Hypothalamus (tissue), 51 donors: ENCODE measurements at regions not wholly inside any gene's neighbourhood (a gene's known extent, or its start where the extent isn't known, plus 50 kb on each side); places are given as distances from the start of the nearest gene placed in this dataset.
"Not testable (repeated sequence)": the region's sequence is repeated elsewhere in the genome, so short reads cannot be mapped to it uniquely, and the experiment has no call there.

Experiments
- DNase-seq, 51 donors: peaks; one replicate each; lab custom pipeline; 2025; lab: John Stamatoyannopoulos, UW

DNA sequence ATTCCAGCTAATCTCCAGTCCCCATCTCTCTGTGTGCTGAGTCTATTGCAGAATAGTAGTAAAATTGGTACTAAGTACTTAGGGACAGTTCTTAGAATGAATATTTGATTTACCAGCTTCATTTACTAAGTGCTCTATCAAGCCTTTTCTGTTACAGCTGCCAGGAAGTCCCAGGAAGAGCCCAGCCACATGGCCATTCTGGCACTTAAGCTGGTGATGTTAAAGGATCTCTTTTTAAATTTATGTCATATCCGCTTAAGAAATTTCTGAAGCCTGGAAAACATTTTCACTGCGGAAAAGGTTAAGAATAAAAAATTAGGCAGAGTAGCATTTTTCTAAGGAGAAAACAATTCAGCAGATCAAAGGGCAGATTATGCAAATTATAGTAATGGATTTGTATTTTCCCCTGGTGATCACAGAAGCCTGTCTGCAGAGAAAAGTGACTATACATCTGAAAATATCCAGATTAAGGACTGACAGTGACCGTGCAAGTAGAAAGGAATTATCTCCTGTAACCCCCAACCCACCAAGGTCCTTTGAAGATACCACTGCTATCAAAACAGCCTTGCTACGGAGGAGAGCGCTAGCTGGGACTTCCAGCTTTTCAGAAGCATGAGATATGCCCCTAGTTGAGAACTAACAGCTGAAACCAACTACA, 260.8 kb downstream of the SH3BP4 start:
- DNase-seq = no peak

DNA sequence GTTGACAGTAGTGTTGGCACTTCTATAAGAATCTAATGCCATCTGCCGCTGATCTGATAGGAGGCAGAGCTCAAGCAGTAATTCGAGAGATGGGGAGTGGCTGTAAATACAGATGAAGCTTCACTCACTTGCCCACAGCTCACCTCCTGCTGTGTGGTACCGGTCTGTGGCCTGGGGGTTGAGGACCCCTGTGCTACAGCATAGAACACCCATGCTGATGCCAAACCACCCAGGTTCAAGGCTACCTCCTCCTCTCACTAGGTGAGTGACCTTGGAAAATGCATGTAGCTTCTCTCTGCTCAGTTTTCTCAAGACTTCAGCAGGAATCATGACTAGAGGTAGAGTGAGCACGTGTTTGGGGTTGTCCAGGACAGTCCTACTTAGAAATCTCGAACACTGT, 263.4 kb downstream of the SH3BP4 start:
- DNase-seq = no peak

GRCh38 chr2:235216901-235217300, 265.1 kb downstream of the SH3BP4 start:
- no peak for DNase-seq

GRCh38 chr2:235217846-235218245, 266.0 kb downstream of the SH3BP4 start:
- no peak for DNase-seq

GRCh38 chr2:235218486-235218907, 266.7 kb downstream of the SH3BP4 start:
- DNase-seq = no peak

DNA sequence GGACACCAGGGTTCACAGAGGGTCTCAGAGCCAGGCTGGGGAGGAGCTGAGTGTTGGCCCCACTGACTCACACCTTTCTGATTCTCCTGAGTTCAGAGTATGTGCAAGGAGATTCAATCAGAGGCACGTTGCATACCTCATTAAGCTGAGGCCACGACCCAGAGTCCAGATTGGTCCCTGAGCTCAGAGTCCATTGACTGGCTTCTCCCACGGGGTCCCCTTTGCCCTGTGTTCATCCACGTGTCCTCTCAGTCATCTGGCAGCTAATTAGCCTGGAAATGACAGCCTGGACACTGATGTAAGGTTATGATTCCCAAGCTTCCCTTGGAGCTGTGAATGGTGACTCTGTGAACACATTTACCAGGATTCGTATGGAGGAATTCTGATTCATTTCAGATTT, 267.2 kb downstream of the SH3BP4 start:
- DNase-seq = no peak

DNA sequence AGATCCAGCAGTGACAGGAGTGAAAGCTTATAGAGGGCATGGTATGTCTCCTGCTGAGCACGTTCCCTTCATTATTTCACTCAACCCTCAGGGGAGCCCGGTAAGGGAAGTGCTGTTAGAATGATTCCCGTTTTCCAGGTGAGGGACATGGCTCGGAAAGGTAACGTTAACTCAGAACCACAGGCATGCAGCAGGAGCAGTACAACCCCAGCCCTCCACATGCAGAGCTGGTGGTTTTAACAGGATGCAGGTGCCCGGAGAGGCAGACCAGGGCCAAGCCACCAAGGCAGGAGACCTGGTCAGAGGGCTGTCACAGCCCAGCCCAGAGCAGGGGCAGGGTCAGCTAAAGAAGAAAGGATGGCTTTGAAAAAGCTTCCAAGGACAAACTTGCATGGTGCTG, 268.5 kb downstream of the SH3BP4 start:
- no peak for DNase-seq

DNA sequence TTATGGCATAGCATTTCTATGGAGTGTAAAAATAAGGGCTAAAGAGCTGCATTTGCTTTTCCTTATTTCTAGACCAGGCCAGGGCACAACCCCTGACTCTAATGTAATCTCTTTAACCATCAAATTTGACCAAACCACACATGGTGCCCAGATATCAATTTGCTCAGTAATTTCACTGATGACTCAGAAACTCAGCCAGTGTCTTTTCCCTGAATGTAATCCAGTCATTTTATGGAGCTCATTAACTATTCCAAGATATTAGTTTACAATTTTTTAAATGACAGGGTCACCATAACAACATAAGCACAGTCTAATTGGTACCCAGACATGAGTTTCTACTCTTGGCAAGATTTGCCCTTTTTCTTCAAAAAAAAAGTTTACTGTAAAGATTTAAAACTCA, 270.8 kb upstream of the AGAP1 start:
- no peak for DNase-seq

DNA sequence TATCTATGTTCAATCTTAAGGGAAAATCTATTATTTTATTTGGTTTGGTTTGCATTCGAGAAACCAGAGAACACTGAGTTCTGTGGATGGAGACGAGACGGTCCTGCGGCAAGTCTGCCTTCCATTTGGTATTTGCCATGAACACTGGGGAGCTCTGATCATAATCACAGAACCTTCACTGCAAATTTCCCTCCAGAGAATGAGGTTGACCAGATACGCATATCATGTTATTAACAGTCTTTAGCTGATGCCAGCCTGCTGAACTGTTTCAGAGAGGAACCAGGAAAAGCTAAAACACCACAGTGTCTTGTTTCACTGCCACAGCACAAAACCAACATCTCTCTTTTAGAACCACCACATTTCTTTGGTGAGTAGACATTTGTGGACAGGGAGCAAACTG, 269.4 kb upstream of the AGAP1 start:
- DNase-seq = no peak

- DNase-seq = no peak
Observed at GRCh38 chr2:235225261-235225660, 268.6 kb upstream of the AGAP1 start.

DNA sequence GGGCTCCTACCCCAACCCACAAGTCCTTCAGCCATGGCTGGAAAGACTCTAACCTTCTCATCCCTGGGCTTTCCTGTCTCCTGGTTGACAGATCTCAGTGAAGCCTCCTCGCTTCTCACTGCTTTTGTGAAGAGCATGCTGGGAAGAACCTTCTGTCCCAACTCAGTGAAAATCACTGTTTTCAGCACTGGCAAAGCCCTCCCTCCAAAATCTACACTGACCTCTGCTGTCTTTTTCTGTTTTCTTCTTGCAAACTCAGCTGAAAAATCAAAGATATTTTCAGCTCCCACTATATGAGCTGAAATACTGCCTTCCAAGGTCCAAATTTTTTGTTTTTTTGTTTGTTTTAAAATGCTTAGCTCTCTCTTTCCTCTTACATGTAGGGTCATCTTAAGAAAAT, 266.3 kb upstream of the AGAP1 start:
- no peak for DNase-seq

DNA sequence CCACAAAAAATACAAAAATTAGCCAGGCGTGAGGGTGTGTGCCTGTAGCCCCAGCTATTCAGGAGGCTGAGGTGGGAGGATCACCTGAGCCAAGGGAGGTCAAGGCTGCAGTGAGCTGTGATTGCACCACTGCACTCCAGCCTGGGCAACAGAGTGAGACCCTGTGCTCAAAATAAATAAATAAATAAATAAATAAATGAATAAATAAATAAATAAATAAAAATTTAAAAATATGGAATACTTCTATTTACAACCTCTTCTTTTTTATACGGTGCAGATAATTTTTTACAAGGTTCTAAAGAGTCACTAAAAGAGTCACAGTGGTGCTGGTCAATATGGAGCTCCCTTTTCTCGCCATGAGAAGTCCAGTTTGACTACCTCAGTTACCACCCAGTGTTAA, 265.4 kb upstream of the AGAP1 start:
- not testable (repeated sequence) for DNase-seq

GRCh38 chr2:235229236-235229635, 264.6 kb upstream of the AGAP1 start:
- DNase-seq = no peak

- DNase-seq = no peak
Observed at GRCh38 chr2:235230821-235231601, 262.8 kb upstream of the AGAP1 start.

DNA sequence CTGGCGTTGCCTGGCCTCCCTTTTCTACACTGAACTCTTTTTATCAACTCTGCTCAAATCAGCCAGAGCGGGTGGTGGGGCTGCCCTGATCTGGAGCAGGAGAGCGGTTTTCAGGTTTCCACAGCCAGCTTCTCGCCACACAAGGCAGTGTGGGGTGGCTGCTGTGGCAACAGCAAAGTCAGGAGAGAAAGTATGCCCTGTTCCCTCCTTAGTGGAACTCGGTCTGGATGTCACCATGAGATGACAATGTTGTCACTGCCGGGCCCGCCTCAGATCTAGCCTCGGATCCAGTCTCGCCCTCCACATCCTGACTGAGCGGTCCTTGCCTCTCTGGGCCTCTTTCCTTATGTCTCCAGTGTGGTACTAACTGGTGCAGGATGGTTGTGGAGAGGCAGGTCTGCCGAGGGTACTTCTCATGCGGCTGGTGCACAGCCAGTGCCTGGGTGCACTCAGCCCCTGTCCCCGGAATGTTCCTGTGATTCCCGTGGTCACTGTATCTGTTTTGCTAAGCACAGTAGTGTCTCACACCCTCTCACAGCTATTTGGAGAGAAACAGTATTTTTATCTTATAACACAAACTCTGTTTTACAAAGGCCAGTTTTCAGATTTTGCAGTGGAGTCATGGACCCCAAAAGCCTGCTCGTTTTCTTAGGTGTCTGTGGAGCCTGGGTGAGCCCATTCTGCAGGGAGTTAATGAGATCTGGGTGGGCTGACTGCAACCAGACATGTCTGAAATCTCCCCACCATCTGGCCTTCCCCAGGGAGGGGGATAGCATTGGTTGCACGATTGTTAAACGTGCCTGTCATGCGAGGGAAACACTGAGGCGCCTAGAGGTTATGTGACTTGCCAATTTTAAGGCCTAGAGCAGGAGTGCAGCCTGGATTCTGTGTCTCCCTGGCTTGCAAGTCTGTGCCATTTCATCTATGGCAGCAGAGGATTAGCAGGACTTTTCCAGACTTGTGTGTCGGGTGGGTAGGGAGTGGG, 261.1 kb upstream of the AGAP1 start:
- no peak for DNase-seq

GRCh38 chr2:235234736-235235135, 259.1 kb upstream of the AGAP1 start:
- DNase-seq = peak in 1 of 51 donors; percentile 3

DNA sequence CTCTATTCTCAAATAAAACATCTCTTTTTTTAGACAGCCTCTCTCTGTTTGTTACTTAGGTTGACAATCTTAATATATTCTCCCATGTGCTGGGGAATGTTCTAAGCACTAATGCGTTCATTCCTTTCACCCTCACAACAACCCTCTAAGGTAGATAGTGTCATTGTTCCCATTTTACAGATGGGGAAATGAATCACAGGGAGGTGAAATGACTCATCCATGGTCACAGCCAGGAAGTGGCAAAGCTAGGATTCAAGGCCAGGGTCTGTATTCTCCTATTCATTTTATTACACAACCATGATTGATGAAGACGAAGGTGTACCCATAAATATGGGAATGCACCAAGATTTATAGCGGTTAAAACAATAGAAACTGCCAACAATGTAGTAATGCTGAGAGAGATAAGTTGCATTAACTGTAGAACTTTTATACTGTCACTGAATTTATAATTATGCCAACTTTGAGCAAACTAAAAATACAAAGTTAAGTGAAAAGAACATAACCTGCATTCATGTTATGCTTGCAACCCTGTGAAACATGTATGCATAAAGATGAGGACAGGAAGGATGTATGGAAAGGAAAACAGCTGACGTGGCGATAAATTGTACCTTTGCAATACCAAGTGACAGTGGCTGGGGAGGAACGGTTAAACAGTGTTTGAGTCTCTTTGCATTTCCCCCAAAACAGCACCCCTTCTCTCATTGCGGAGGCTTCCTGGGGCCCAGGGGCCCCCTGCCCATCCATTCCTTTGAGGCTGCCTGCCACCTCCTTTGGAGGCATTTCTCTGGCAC, 257.7 kb upstream of the AGAP1 start:
- DNase-seq = no peak

DNA sequence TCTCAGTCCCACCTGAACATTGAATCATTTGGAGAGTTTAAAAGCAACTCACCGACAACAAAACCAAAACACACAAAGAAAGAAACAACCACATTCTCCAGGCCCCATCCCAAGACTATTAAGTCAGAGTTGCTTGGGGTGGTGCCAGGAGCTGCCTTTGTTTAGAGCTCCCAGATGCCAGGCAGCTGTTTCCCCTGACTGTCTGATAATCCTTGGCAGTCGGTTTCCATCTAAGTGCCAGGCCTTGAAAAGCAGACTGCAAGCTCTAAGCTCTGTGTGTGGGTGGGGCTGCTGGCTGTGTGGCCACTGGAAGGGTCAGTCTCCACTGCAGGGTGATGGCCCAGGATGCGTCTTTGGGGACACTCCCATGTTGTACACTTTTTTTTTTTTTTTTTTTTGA, 255.3 kb upstream of the AGAP1 start:
- peak in 26 of 51 donors; percentile 5 to 71 (median 33) for DNase-seq

DNA sequence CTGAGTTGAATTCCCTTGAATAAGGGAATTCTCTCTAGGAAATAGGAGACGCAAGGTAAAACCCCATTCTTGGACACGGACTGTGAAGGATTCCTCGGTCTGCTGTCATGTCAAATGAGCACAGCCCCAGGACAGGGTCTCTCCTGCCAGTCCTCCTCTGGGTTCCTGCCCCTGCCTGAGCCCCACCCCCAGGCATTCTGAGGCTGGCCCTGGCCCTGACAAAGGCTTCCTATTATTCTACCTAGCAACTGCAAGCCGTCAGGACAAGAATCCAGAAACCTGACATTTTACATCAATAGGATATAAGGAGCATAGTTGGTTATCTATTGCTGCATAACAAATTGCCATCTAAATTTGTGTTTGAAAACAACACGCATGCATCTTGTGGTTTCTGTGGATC, 253.3 kb upstream of the AGAP1 start:
- DNase-seq = no peak
